B cell (primary cell): ENCODE measurements at regions not wholly inside any gene's neighbourhood (a gene's known extent, or its start where the extent isn't known, plus 50 kb on each side); places are given as distances from the start of the nearest gene placed in this dataset.

Source experiments
- EZH2 ChIP-seq: IDR thresholded peaks from 2 replicates; pipeline ENCODE4 v1.6.1; 2012; ENCODE audit warnings: borderline replicate concordance, low read depth, mild to moderate bottlenecking, moderate library complexity, low read length; ENCODE audit not compliant: insufficient read depth, poor library complexity, severe bottlenecking
- TF ChIP-seq, protein P1 (sequence below): fragments of 200-600 bp; IDR thresholded peaks from one replicate; pipeline ENCODE4 v1.8.0; 2022; ENCODE audit warnings: antibody characterized with exemption, mild to moderate bottlenecking

DNA sequence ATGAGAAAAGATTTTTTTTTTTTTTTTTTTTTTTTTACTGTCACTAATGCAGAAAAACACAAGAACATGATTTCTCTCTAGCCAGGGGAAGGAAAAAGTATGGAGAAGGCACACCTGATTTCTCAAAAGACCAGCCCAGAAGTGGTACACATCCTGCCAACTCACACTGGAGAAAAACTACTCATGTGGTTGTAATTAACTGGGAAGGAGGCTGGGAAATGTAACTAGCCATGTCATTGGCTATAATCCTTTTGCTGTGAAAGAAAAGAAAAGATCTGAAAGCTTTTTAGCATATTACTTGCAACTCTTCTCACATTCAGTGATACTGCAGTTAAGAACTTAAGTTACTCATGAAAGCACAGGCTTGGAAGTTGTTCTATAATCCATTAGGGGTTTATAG, 195.9 kb upstream of the PMFBP1 start:
- TF ChIP-seq, protein P1, sequence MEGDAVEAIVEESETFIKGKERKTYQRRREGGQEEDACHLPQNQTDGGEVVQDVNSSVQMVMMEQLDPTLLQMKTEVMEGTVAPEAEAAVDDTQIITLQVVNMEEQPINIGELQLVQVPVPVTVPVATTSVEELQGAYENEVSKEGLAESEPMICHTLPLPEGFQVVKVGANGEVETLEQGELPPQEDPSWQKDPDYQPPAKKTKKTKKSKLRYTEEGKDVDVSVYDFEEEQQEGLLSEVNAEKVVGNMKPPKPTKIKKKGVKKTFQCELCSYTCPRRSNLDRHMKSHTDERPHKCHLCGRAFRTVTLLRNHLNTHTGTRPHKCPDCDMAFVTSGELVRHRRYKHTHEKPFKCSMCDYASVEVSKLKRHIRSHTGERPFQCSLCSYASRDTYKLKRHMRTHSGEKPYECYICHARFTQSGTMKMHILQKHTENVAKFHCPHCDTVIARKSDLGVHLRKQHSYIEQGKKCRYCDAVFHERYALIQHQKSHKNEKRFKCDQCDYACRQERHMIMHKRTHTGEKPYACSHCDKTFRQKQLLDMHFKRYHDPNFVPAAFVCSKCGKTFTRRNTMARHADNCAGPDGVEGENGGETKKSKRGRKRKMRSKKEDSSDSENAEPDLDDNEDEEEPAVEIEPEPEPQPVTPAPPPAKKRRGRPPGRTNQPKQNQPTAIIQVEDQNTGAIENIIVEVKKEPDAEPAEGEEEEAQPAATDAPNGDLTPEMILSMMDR: no peak
- no peak for TF ChIP-seq EZH2
